Transverse colon (tissue), 3 donors: ENCODE measurements at regions not wholly inside any gene's neighbourhood (a gene's known extent, or its start where the extent isn't known, plus 50 kb on each side); places are given as distances from the start of the nearest gene placed in this dataset.

Experiments used
- POLR2A ChIP-seq: fragments of 450-650 bp; IDR thresholded peaks from one replicate; pipeline ENCODE4 v1.6.1; 2016; ENCODE audit warnings: antibody characterized with exemption, mild to moderate bottlenecking, moderate library complexity
- TF ChIP-seq, protein P1 (sequence below), 5 experiments: fragments of 200-600 bp in 3 of 5; fragments of 450-650 bp in 2 of 5; sonication (generic) in 3 of 5; IDR thresholded peaks; 1 replicate in 2 of 5; 2 replicates in 3 of 5; pipeline ENCODE4 v1.5.1; 2016 to 2017; ENCODE audit warnings: antibody characterized with exemption in 5 of 5, inconsistent platforms in 3 of 5, mild to moderate bottlenecking in 2 of 5, moderate library complexity in 1 of 5

GRCh38 chr2:5524551-5524950 lies 167.6 kb upstream of the SOX11 start:
- TF ChIP-seq, protein P1, sequence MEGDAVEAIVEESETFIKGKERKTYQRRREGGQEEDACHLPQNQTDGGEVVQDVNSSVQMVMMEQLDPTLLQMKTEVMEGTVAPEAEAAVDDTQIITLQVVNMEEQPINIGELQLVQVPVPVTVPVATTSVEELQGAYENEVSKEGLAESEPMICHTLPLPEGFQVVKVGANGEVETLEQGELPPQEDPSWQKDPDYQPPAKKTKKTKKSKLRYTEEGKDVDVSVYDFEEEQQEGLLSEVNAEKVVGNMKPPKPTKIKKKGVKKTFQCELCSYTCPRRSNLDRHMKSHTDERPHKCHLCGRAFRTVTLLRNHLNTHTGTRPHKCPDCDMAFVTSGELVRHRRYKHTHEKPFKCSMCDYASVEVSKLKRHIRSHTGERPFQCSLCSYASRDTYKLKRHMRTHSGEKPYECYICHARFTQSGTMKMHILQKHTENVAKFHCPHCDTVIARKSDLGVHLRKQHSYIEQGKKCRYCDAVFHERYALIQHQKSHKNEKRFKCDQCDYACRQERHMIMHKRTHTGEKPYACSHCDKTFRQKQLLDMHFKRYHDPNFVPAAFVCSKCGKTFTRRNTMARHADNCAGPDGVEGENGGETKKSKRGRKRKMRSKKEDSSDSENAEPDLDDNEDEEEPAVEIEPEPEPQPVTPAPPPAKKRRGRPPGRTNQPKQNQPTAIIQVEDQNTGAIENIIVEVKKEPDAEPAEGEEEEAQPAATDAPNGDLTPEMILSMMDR (IDR thresholded peaks at IDR 0.05) = no peak
- TF ChIP-seq POLR2A = no peak
